HEK293T (cell line): ENCODE measurements at regions not wholly inside any gene's neighbourhood (a gene's known extent, or its start where the extent isn't known, plus 50 kb on each side); places are given as distances from the start of the nearest gene placed in this dataset.

Experiments
- ARNT ChIP-seq: fragments of 450-650 bp; IDR thresholded peaks from 2 replicates; pipeline ENCODE4 v1.6.1; 2017; ENCODE audit warnings: mild to moderate bottlenecking
- ELF4 ChIP-seq: fragments of 450-650 bp; IDR thresholded peaks from 2 replicates; pipeline ENCODE4 v1.6.1; 2017; ENCODE audit warnings: antibody characterized with exemption
- FOXA1 ChIP-seq: fragments of 450-650 bp; IDR thresholded peaks from 2 replicates; pipeline ENCODE4 v1.6.1; 2016; ENCODE audit warnings: mild to moderate bottlenecking
- FOXM1 ChIP-seq: fragments of 450-650 bp; IDR thresholded peaks from 2 replicates; pipeline ENCODE4 v1.6.1; 2017; ENCODE audit warnings: mild to moderate bottlenecking, borderline replicate concordance
- L3MBTL2 ChIP-seq: fragments of 450-650 bp; conservative IDR thresholded peaks from 2 replicates; pipeline ENCODE4 v1.6.1; 2016; ENCODE audit warnings: mild to moderate bottlenecking
- LEF1 ChIP-seq: fragments of 450-650 bp; IDR thresholded peaks from 2 replicates; pipeline ENCODE4 v1.6.1; 2017; ENCODE audit warnings: mild to moderate bottlenecking, borderline replicate concordance
- NFRKB ChIP-seq: fragments of 450-650 bp; IDR thresholded peaks from 2 replicates; pipeline ENCODE4 v1.6.1; 2016; ENCODE audit warnings: mild to moderate bottlenecking, moderate library complexity
- SP1 ChIP-seq: fragments of 450-650 bp; IDR thresholded peaks from 2 replicates; pipeline ENCODE4 v1.6.1; 2017
- SUZ12 ChIP-seq: fragments of 450-650 bp; IDR thresholded peaks from 2 replicates; pipeline ENCODE4 v1.6.1; 2016; ENCODE audit warnings: mild to moderate bottlenecking
- TF ChIP-seq, protein P1 (sequence below): fragments of 450-650 bp; IDR thresholded peaks from 2 replicates; pipeline ENCODE4 v1.6.1; 2016

DNA sequence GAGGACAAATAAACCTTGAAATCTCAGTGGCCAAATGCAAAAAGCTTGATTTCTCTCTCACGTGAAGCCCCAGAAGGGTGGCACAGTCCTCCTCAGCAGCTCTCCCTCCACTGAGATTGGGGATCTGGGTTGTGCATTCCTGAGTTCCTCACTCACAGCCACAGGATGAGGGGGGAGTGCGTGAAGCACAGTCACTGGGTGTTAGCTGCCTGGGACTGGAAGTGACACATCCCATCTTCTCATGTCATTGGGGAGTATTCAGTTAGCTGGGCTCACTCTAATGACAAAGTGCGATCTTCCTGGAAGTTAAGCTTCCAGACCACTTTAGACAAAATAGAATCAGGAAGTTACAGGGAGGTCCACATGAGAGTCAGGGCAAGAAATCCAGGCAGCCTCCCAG lies 192.2 kb upstream of the LRFN2 start:
- TF ChIP-seq ELF4 (no peak), SP1 (no peak), LEF1 (no peak), ARNT (no peak), NFRKB (no peak), FOXA1 (no peak), SUZ12 (no peak), FOXM1 (no peak), L3MBTL2 (no peak)
- TF ChIP-seq, protein P1, sequence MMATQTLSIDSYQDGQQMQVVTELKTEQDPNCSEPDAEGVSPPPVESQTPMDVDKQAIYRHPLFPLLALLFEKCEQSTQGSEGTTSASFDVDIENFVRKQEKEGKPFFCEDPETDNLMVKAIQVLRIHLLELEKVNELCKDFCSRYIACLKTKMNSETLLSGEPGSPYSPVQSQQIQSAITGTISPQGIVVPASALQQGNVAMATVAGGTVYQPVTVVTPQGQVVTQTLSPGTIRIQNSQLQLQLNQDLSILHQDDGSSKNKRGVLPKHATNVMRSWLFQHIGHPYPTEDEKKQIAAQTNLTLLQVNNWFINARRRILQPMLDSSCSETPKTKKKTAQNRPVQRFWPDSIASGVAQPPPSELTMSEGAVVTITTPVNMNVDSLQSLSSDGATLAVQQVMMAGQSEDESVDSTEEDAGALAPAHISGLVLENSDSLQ, result no peak
